K562 (cell line): ENCODE measurements at regions not wholly inside any gene's neighbourhood (a gene's known extent, or its start where the extent isn't known, plus 50 kb on each side); places are given as distances from the start of the nearest gene placed in this dataset.

Experiments used
- EZH2 ChIP-seq: IDR thresholded peaks from 2 replicates; pipeline ENCODE4 v1.6.1; 2012; ENCODE audit warnings: low read depth, mild to moderate bottlenecking, inconsistent platforms, low read length, borderline replicate concordance
- GATAD2A ChIP-seq: fragments of 450-650 bp; IDR thresholded peaks from 2 replicates; pipeline ENCODE4 v1.6.1; 2017
- SMC3 ChIP-seq: conservative IDR thresholded peaks from 2 replicates; pipeline ENCODE4 v1.6.1; 2011; ENCODE audit warnings: low read depth, low read length, improper control_type of control experiment; ENCODE audit not compliant: insufficient read depth
- ZSCAN29 ChIP-seq: fragments of 450-650 bp; IDR thresholded peaks from 2 replicates; pipeline ENCODE4 v1.6.1; 2017
- TF ChIP-seq, protein P1 (sequence below): sonication (generic); formaldehyde crosslinking; IDR thresholded peaks from 2 replicates; pipeline ENCODE4 v1.8.1; 2023; ENCODE audit warnings: mild to moderate bottlenecking, missing genetic modification reagents, moderate library complexity
- TF ChIP-seq, protein P2 (sequence below), 3 experiments: IDR thresholded peaks in 2 of 3; conservative IDR thresholded peaks in 1 of 3; 2 replicates each; pipeline ENCODE4 v1.5.1; 2011 to 2012; ENCODE audit warnings: low read length in 3 of 3, mild to moderate bottlenecking in 3 of 3, control low read depth in 2 of 3, improper control_type of control experiment in 1 of 3, inconsistent platforms in 1 of 3, low read depth in 1 of 3, mixed read lengths in 1 of 3, moderate library complexity in 1 of 3; ENCODE audit not compliant: insufficient read depth in 2 of 3
- TF ChIP-seq, protein P3 (sequence below), 2 experiments: fragments of 450-650 bp in 1 of 2; sonication (generic) in 1 of 2; formaldehyde crosslinking in 1 of 2; IDR thresholded peaks; 2 replicates each; pipeline versions ENCODE4 v1.7.1 to v1.9.0; 2016 to 2022; ENCODE audit warnings: inconsistent platforms in 1 of 2, mild to moderate bottlenecking in 1 of 2, missing genetic modification reagents in 1 of 2
- TF ChIP-seq, protein P4 (sequence below): IDR thresholded peaks from 2 replicates; pipeline ENCODE4 v1.6.1; 2011; ENCODE audit not compliant: insufficient read length; ENCODE audit errors: extremely low read depth

DNA sequence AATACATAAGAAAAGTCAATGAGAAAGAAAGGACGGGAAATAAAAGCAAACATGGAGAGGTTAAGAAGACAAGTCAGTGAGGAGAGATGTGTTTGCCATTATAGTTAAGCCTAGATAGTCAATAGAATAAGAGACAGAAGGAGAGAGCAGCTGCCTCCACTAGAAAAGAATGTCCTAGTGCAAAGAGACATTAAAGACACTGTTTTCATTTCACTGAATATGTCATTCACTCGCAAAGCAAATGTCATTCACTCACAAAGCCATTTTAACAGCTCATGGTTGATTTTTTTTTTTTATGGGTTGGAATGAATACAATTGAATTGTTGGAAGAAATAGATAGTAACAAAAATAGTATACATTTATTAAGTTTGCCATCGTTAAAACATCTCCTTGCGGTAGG is 1007.6 kb downstream of the DNAJB9 start:
- TF ChIP-seq, protein P1, sequence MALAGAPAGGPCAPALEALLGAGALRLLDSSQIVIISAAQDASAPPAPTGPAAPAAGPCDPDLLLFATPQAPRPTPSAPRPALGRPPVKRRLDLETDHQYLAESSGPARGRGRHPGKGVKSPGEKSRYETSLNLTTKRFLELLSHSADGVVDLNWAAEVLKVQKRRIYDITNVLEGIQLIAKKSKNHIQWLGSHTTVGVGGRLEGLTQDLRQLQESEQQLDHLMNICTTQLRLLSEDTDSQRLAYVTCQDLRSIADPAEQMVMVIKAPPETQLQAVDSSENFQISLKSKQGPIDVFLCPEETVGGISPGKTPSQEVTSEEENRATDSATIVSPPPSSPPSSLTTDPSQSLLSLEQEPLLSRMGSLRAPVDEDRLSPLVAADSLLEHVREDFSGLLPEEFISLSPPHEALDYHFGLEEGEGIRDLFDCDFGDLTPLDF (CRISPR knock-in tag): no peak
- TF ChIP-seq, protein P2, sequence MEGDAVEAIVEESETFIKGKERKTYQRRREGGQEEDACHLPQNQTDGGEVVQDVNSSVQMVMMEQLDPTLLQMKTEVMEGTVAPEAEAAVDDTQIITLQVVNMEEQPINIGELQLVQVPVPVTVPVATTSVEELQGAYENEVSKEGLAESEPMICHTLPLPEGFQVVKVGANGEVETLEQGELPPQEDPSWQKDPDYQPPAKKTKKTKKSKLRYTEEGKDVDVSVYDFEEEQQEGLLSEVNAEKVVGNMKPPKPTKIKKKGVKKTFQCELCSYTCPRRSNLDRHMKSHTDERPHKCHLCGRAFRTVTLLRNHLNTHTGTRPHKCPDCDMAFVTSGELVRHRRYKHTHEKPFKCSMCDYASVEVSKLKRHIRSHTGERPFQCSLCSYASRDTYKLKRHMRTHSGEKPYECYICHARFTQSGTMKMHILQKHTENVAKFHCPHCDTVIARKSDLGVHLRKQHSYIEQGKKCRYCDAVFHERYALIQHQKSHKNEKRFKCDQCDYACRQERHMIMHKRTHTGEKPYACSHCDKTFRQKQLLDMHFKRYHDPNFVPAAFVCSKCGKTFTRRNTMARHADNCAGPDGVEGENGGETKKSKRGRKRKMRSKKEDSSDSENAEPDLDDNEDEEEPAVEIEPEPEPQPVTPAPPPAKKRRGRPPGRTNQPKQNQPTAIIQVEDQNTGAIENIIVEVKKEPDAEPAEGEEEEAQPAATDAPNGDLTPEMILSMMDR (IDR thresholded peaks at IDR 0.05 in 2 of 3, conservative IDR thresholded peaks at IDR 0.05 in 1 of 3; ENCODE audit: insufficient read depth in 2 of 3, low read depth in 1 of 3, low read length in 3 of 3): no peak
- TF ChIP-seq GATAD2A (no peak), SMC3 (no peak), EZH2 (no peak), ZSCAN29 (no peak)
- TF ChIP-seq, protein P3, sequence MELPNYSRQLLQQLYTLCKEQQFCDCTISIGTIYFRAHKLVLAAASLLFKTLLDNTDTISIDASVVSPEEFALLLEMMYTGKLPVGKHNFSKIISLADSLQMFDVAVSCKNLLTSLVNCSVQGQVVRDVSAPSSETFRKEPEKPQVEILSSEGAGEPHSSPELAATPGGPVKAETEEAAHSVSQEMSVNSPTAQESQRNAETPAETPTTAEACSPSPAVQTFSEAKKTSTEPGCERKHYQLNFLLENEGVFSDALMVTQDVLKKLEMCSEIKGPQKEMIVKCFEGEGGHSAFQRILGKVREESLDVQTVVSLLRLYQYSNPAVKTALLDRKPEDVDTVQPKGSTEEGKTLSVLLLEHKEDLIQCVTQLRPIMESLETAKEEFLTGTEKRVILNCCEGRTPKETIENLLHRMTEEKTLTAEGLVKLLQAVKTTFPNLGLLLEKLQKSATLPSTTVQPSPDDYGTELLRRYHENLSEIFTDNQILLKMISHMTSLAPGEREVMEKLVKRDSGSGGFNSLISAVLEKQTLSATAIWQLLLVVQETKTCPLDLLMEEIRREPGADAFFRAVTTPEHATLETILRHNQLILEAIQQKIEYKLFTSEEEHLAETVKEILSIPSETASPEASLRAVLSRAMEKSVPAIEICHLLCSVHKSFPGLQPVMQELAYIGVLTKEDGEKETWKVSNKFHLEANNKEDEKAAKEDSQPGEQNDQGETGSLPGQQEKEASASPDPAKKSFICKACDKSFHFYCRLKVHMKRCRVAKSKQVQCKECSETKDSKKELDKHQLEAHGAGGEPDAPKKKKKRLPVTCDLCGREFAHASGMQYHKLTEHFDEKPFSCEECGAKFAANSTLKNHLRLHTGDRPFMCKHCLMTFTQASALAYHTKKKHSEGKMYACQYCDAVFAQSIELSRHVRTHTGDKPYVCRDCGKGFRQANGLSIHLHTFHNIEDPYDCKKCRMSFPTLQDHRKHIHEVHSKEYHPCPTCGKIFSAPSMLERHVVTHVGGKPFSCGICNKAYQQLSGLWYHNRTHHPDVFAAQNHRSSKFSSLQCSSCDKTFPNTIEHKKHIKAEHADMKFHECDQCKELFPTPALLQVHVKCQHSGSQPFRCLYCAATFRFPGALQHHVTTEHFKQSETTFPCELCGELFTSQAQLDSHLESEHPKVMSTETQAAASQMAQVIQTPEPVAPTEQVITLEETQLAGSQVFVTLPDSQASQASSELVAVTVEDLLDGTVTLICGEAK (IDR thresholded peaks at IDR 0.05): no peak
- TF ChIP-seq, protein P3 (CRISPR knock-in tag; IDR thresholded peaks at IDR 0.05): no peak
- TF ChIP-seq, protein P4, sequence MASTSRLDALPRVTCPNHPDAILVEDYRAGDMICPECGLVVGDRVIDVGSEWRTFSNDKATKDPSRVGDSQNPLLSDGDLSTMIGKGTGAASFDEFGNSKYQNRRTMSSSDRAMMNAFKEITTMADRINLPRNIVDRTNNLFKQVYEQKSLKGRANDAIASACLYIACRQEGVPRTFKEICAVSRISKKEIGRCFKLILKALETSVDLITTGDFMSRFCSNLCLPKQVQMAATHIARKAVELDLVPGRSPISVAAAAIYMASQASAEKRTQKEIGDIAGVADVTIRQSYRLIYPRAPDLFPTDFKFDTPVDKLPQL: no peak
